ENCODE measurements at regions not wholly inside any gene's neighbourhood (a gene's known extent, or its start where the extent isn't known, plus 50 kb on each side); places are given as distances from the start of the nearest gene placed in this dataset.

DNA sequence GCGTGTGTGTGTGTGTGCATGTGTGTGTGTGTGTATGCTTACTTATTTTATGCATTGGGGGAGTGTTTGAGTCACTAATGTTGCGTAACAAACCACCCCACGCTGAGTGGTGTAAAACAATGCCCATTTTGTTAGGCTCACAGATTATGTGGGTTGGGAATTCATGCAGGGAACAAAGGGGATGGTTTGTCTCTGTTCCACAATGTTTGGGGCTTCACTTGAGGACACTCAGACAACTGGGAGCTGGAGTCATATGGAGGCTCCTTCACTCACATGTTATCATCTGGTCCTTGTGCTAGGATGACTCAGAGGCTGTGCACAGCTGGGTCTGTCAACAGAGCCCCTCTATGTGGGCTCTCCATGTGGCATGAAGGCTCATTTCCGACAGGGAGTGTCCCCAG is 51.3 kb upstream of the LARGE1 start:
- no peak for DNase-seq (ENCODE audit: low read depth)
- TF ChIP-seq, protein P1, sequence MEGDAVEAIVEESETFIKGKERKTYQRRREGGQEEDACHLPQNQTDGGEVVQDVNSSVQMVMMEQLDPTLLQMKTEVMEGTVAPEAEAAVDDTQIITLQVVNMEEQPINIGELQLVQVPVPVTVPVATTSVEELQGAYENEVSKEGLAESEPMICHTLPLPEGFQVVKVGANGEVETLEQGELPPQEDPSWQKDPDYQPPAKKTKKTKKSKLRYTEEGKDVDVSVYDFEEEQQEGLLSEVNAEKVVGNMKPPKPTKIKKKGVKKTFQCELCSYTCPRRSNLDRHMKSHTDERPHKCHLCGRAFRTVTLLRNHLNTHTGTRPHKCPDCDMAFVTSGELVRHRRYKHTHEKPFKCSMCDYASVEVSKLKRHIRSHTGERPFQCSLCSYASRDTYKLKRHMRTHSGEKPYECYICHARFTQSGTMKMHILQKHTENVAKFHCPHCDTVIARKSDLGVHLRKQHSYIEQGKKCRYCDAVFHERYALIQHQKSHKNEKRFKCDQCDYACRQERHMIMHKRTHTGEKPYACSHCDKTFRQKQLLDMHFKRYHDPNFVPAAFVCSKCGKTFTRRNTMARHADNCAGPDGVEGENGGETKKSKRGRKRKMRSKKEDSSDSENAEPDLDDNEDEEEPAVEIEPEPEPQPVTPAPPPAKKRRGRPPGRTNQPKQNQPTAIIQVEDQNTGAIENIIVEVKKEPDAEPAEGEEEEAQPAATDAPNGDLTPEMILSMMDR (IDR thresholded peaks at IDR 0.05; ENCODE audit: insufficient read depth, low read depth, low read length, missing control alignments): no peak
- no peak overlapping the region for H3K4me3 ChIP-seq (ENCODE audit: low read length)

DNA sequence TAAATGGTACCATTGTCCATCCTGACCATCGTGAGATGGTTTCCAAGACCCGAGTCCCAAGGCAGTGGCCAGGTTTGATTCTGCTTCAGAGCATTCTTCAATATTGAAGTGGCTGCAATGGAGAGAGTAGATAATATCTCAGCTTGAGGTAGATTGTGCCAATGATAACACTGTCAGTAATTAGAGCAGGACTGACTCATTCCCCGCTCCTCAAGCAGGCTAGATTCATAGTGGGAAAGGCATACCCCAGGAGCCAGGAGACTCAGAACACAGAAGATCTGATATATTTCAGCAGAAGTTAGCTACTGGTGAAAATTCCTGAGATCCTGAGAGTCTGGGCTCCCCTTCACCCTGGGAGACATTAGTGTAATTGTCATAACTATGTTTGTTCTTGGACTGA is 55.6 kb upstream of the LARGE1 start:
- TF ChIP-seq, protein P1 (IDR thresholded peaks at IDR 0.05; ENCODE audit: insufficient read depth, low read depth, low read length, missing control alignments): no peak
- DNase-seq (ENCODE audit: low read depth): no peak
- H3K4me3 ChIP-seq (ENCODE audit: low read length): no peak overlapping the region

DNA sequence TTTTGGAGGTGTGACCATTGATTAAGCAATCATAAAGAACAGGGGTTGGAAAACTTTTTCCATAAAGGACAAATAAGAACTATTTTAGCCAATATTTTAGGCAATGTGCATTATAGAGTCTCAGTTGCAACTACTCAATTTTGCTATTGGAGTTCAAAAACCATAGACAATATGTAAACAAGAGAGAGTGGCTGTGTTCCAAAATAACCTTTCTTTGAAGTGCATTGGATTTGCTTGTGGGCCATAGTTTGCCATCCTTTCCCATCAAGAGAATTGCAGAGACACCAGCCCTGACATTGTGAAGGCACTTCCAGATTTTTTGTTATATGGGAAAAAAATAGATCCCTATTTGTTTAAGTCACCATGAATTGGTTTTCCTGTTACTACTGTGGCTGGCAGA is 63.3 kb upstream of the LARGE1 start:
- TF ChIP-seq, protein P1 (IDR thresholded peaks at IDR 0.05; ENCODE audit: insufficient read depth, low read depth, low read length, missing control alignments): no peak

DNA sequence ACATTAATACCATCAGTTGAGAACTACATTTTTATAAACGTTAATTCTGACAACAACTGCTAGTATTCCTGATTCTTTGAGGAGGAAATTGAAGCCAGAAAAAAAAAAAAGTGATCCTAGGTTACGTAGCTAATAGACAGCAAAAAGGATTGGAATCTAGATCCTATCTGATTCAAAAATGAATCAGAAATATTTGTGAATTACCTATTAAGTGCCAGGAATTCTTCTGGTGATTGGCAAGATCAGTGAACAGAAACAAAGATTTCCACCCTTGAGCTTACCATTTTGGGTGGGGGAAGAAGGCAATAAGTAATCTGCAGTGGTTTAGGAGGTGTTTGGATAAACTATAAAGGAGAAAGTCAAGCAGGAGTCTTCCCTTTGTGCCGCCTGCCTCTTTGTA is 63.9 kb upstream of the LARGE1 start:
- H3K4me3 ChIP-seq (ENCODE audit: low read length): no peak overlapping the region
- TF ChIP-seq, protein P1 (IDR thresholded peaks at IDR 0.05; ENCODE audit: insufficient read depth, low read depth, low read length, missing control alignments): no peak
- no peak for DNase-seq (ENCODE audit: low read depth)

More for the DNA sequence above, 63.3 kb upstream of the LARGE1 start:
- DNase-seq (ENCODE audit: low read depth): no peak
- no peak overlapping the region for H3K4me3 ChIP-seq (ENCODE audit: low read length)

DNA sequence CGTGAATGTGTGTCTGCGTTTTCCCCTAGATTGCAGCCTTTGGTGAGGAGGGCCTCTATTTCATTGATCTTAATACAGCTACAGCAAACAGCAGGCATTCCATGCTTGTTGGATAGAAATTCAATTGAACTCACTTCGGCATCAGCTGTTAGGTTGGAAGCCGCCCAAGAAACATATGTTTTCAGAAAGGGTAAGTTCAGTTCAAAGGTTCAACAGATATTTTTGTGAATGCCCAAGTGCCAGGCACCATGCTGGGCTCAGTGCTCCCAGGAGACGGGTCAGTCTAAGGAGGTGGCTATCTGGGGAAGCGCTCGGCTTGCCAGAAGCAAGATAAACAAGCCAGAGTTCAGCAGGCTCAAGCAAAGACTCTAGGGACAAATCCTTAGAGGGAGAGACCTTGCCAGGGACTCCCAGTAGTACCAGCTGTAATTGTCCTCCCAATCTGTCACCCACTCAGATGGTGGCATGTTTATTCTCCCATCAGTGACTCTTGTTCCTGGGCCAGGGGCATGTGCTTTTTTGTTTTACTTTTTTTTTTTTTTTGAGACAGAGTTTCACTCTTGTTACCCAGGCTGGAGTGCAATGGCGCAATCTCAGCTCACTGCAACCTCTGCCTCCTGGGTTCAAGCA is 64.5 kb upstream of the LARGE1 start:
- TF ChIP-seq, protein P1 (IDR thresholded peaks at IDR 0.05; ENCODE audit: insufficient read depth, low read depth, low read length, missing control alignments): no peak
- H3K4me3 ChIP-seq (ENCODE audit: low read length): no peak overlapping the region
- DNase-seq (ENCODE audit: low read depth): no peak

DNA sequence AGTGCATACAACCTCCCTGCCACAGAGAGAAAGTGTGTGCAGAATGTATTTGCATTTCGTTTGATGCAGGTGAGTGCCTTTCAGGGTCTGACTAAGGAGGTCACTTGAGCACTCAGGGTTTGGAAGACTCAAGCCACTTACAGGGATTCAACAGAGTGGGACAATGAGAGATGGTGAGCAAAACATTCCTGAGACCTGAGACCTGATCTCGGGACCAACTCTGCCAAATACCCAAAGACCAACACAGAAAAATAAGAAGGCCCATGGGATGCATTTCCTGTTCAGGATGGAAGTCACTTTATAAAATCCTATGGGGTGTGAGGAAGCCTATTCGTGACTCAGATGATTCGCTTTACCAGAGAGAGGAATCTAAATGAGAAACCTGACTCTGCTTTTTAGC is 65.2 kb upstream of the LARGE1 start:
- no peak for DNase-seq (ENCODE audit: low read depth)
- H3K4me3 ChIP-seq (ENCODE audit: low read length): no peak overlapping the region
- TF ChIP-seq, protein P1 (IDR thresholded peaks at IDR 0.05; ENCODE audit: insufficient read depth, low read depth, low read length, missing control alignments): no peak

DNA sequence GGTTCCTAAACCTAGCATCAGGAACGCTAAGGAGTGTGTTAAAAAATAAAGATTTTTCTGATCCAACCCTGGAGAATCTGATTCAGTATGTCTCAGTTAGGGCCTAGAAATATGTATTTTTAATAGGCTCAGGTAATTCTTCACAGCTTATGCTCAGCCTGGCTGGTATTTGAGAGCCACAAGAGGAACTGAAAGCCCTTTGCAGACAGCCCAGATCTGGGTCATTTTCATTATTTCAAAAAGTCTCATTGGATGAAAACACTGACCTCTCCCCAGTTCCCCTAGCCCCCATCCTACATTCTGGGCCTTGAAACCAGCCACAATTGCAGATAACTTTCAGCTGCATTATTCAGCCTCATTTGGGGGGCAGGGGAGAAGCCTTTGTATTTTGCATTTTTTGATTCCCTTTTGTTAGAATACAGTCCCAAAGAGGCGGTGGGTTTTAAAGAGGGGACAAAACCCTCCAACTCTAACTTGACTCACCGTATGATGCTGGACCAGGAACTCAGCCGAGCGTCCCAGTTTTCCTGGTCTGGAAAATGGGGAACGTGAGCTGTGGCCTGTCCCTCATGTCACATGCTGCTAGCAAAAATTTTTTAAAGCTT is 66.0 kb upstream of the LARGE1 start:
- H3K4me3 ChIP-seq (ENCODE audit: low read length): no peak overlapping the region
- TF ChIP-seq, protein P1 (IDR thresholded peaks at IDR 0.05; ENCODE audit: insufficient read depth, low read depth, low read length, missing control alignments): no peak
- no peak for DNase-seq (ENCODE audit: low read depth)

Data from epithelial cell of esophagus (primary cell).